ENCODE measurements at regions not wholly inside any gene's neighbourhood (a gene's known extent, or its start where the extent isn't known, plus 50 kb on each side); places are given as distances from the start of the nearest gene placed in this dataset.

DNA sequence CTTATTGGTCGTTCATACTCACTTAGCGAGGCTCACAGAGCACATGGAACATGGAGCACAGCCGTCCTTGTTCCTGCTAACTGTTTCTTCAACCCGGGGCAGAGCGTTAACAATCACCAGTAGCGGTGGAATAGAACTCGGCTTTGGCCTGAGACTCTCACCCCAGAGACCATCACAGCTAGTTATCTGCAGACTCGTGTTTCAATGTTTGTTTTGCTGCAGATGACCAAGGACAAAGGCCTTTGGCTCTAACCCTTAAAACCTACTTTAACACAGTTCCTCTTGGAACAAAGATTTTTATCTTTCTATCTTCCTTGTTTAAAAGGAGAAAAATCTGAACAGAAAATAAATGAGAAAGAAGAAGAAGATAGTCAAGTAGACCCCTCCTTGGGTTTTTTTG lies 320.2 kb upstream of the UBE2E3 start:
- Histone ChIP-seq H3K9me3 (ENCODE audit: control insufficient read depth, insufficient read depth, low read length) (no peaks in the 10 kb centered on the region), H4K20me1 (ENCODE audit: insufficient read depth, low read length) (no peaks in the 10 kb centered on the region), H3K18ac (ENCODE audit: low read depth, low read length) (no peak overlapping the region), H3K4me1 (ENCODE audit: control insufficient read depth, insufficient read depth, low read length) (peaks cover 7% of the 10 kb centered on the region; the same call in 1 of the 2 replicates), H3K23ac (ENCODE audit: low read depth, low read length) (no peak overlapping the region), H3K9ac (ENCODE audit: low read depth, low read length) (no peak overlapping the region), H3K14ac (replicated peaks; ENCODE audit: low read depth, low read length) (0 out of 2 replicates have a peak overlapping the region, but pooled peaks have one; percentile 14), H2BK5ac (ENCODE audit: low read depth, low read length, poor library complexity, severe bottlenecking) (no peak overlapping the region), H3K27me3 (ENCODE audit: control insufficient read depth, insufficient read depth, low read length) (no peaks in the 10 kb centered on the region), H2AFZ (replicated peaks; ENCODE audit: low read length, poor library complexity) (no peak overlapping the region), H3K36me3 (ENCODE audit: control insufficient read depth, insufficient read depth, low read length) (no peaks in the 10 kb centered on the region), H2BK20ac (ENCODE audit: low read depth, low read length) (no peak overlapping the region), H3K27ac (ENCODE audit: insufficient read depth, low read length) (no peak overlapping the region), H2AK5ac (ENCODE audit: low read depth, low read length) (peak overlapping the region; percentile 43; the same call in 1 of the 2 replicates), H2BK120ac (ENCODE audit: low read depth, low read length) (no peak overlapping the region), H4K91ac (ENCODE audit: insufficient read depth, low read depth, low read length) (no peak overlapping the region), H3K56ac (ENCODE audit: extremely low read depth, insufficient read depth, low read length) (no peak overlapping the region), H3K9me1 (ENCODE audit: insufficient read depth, low read length) (no peaks in the 10 kb centered on the region; the same call in 1 of the 2 replicates), H2BK15ac (ENCODE audit: low read depth, low read length) (no peak overlapping the region), H3K79me1 (ENCODE audit: low read depth in 1 of 2, low read length in 2 of 2) (no peaks in the 10 kb centered on the region), H4K8ac (ENCODE audit: low read depth in 2 of 2, low read length in 2 of 2) (no peak overlapping the region), H3K4me2 (ENCODE audit: low read depth, low read length) (no peak overlapping the region), H3K4ac (ENCODE audit: low read depth, low read length) (no peak overlapping the region), H2AK9ac (replicated peaks; ENCODE audit: low read depth, low read length, poor library complexity) (no peak overlapping the region), H3K4me3 (ENCODE audit: insufficient read depth, low read depth, low read length) (no peak overlapping the region), H4K5ac (ENCODE audit: low read depth, low read length) (no peak overlapping the region)
- CTCF ChIA-PET = no interaction called here
- dilution Hi-C loops (cut with HindIII; ENCODE audit: low sequenced_read_pairs, unreplicated experiment) (no loop called here), intact Hi-C loops (cut with micrococcal nuclease) (no loop called here), in situ Hi-C loops (cut with MboI; ENCODE audit: low sequenced_read_pairs) (no loop called here)
- DNase-seq (no peak), ATAC-seq (ENCODE audit: low read depth) (no peak)
- POLR2A ChIA-PET (ENCODE audit: unreplicated experiment) = no interaction called here
- TF ChIP-seq POLR2A (IDR thresholded peaks at IDR 0.05; ENCODE audit: low read depth, low read length) (no peak), NFE2L2 (IDR thresholded peaks at IDR 0.05; ENCODE audit: low read depth, low read length) (no peak), CHD1 (IDR thresholded peaks at IDR 0.05; ENCODE audit: low read depth, low read length) (no peak), SMC3 (IDR thresholded peaks at IDR 0.05; ENCODE audit: low read depth, low read length) (no peak), MAFK (IDR thresholded peaks at IDR 0.05; ENCODE audit: low read depth, low read length) (no peak), FOS (IDR thresholded peaks at IDR 0.05; ENCODE audit: low read depth, low read length) (no peak), BHLHE40 (IDR thresholded peaks at IDR 0.05; ENCODE audit: low read depth, low read length) (no peak), RAD21 (IDR thresholded peaks at IDR 0.05; ENCODE audit: low read length) (no peak), RFX5 (IDR thresholded peaks at IDR 0.05; ENCODE audit: low read depth, low read length) (no peak), CEBPB (IDR thresholded peaks at IDR 0.05; ENCODE audit: low read depth, low read length) (no peak), MAZ (IDR thresholded peaks at IDR 0.05; ENCODE audit: borderline replicate concordance, low read depth, low read length) (no peak), MXI1 (IDR thresholded peaks at IDR 0.05; ENCODE audit: borderline replicate concordance, low read depth, low read length) (no peak)
- TF ChIP-seq, protein P1, sequence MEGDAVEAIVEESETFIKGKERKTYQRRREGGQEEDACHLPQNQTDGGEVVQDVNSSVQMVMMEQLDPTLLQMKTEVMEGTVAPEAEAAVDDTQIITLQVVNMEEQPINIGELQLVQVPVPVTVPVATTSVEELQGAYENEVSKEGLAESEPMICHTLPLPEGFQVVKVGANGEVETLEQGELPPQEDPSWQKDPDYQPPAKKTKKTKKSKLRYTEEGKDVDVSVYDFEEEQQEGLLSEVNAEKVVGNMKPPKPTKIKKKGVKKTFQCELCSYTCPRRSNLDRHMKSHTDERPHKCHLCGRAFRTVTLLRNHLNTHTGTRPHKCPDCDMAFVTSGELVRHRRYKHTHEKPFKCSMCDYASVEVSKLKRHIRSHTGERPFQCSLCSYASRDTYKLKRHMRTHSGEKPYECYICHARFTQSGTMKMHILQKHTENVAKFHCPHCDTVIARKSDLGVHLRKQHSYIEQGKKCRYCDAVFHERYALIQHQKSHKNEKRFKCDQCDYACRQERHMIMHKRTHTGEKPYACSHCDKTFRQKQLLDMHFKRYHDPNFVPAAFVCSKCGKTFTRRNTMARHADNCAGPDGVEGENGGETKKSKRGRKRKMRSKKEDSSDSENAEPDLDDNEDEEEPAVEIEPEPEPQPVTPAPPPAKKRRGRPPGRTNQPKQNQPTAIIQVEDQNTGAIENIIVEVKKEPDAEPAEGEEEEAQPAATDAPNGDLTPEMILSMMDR (conservative IDR thresholded peaks at IDR 0.05; ENCODE audit: low read depth, low read length) = no peak
- TF ChIP-seq, protein P2, sequence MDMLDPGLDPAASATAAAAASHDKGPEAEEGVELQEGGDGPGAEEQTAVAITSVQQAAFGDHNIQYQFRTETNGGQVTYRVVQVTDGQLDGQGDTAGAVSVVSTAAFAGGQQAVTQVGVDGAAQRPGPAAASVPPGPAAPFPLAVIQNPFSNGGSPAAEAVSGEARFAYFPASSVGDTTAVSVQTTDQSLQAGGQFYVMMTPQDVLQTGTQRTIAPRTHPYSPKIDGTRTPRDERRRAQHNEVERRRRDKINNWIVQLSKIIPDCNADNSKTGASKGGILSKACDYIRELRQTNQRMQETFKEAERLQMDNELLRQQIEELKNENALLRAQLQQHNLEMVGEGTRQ (IDR thresholded peaks at IDR 0.05; ENCODE audit: low read depth, low read length) = no peak
- TF ChIP-seq, protein P3, sequence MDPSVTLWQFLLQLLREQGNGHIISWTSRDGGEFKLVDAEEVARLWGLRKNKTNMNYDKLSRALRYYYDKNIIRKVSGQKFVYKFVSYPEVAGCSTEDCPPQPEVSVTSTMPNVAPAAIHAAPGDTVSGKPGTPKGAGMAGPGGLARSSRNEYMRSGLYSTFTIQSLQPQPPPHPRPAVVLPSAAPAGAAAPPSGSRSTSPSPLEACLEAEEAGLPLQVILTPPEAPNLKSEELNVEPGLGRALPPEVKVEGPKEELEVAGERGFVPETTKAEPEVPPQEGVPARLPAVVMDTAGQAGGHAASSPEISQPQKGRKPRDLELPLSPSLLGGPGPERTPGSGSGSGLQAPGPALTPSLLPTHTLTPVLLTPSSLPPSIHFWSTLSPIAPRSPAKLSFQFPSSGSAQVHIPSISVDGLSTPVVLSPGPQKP (IDR thresholded peaks at IDR 0.05; ENCODE audit: borderline replicate concordance, low read depth, low read length) = no peak
- WGBS, 2 experiments (ENCODE audit: extremely low coverage in 2 of 2, insufficient read length in 1 of 2) = 73% methylated on average over 5 of the region's 8 CpGs; no CpG with 5 or more reads in 1 of the 2 experiments
- BruUV-seq (replicated peaks) = no TSS peak
